HCT116 (cell line): ENCODE measurements at regions not wholly inside any gene's neighbourhood (a gene's known extent, or its start where the extent isn't known, plus 50 kb on each side); places are given as distances from the start of the nearest gene placed in this dataset.

ENCODE experiments used
- ATAC-seq: fragments of 200-7000 bp; cut with Tn5 transposase; 2 replicates; pipeline ENCODE4 v1.9.1; 2020; ENCODE audit warnings: mild to moderate bottlenecking, moderate library complexity
- BruUV-seq: library from RNA; stranded (reverse); fragments of 400-500 nt; replicated peaks from 2 replicates; lab custom pipeline; 2021; lab: Mats Ljungman, UMichigan
- CTCF ChIA-PET: fragments of 300-600 bp; sonication (Branson Sonifier 250); formaldehyde crosslinking; loops from one replicate; lab custom pipeline; 2021; ENCODE audit warnings: antibody characterized with exemption; lab: Charles Lee
- POLR2A ChIA-PET: fragments of 300-600, 350-600 bp; sonication (Branson Sonifier 250); formaldehyde crosslinking; loops from one replicate; lab custom pipeline; 2021; ENCODE audit warnings: antibody characterized with exemption; lab: Charles Lee
- RAD21 ChIA-PET, 2 experiments: fragments of 300-600 bp; sonication (Branson Sonifier 250); formaldehyde crosslinking; loops; one replicate each; lab custom pipeline; 2023; ENCODE audit warnings: low total read pairs in 2 of 2; ENCODE audit not compliant: uncharacterized antibody in 2 of 2, unreplicated experiment in 2 of 2, low non-redundant PET in 1 of 2; lab: Charles Lee
- DNase-seq: peaks from one replicate; pipeline ENCODE4 v3.0.0-alpha.2; 2010; ENCODE audit warnings: low read depth, low spot score
- H2AFZ ChIP-seq: fragments of 200-600 bp; shearing (Covaris generic), sonication (generic); 2 replicates; pipeline ENCODE4 v1.6.1; 2017; ENCODE audit warnings: low read depth, mixed run types, mixed read lengths, antibody characterized with exemption, low read length; ENCODE audit not compliant: poor library complexity, severe bottlenecking
- H3K27ac ChIP-seq: 2 replicates; pipeline ENCODE4 v1.5.1; 2012; ENCODE audit warnings: low read depth, low read length
- H3K27me3 ChIP-seq: fragments of 200-600 bp; sonication (generic); 2 replicates; pipeline ENCODE4 v1.6.1; 2016; ENCODE audit warnings: mixed run types, low read length, mixed read lengths; ENCODE audit not compliant: insufficient read depth
- H3K36me3 ChIP-seq, 2 experiments: fragments of 200-500 bp in 1 of 2; fragments of 200-600 bp in 1 of 2; sonication (Bioruptor generic) in 1 of 2; sonication (generic) in 1 of 2; 2 replicates each; pipeline versions ENCODE4 v1.5.1 to v1.6.1; 2014 to 2016; ENCODE audit warnings: low read length in 2 of 2, inconsistent platforms in 1 of 2, mixed read lengths in 1 of 2, mixed run types in 1 of 2; ENCODE audit not compliant: insufficient read depth in 2 of 2, control insufficient read depth in 1 of 2
- H3K4me1 ChIP-seq, 2 experiments: fragments of 200-600 bp in 1 of 2; sonication (generic) in 1 of 2; 2 replicates each; pipeline versions ENCODE4 v1.5.1 to v1.6.1; 2012 to 2017; ENCODE audit warnings: low read length in 2 of 2, inconsistent platforms in 1 of 2, mild to moderate bottlenecking in 1 of 2, mixed read lengths in 1 of 2, mixed run types in 1 of 2, moderate library complexity in 1 of 2; ENCODE audit not compliant: insufficient read depth in 2 of 2, control insufficient read depth in 1 of 2
- H3K4me2 ChIP-seq: fragments of 200-600 bp; sonication (generic); 2 replicates; pipeline ENCODE4 v1.6.1; 2017; ENCODE audit warnings: mixed run types, low read length, mixed read lengths
- H3K4me3 ChIP-seq, 2 experiments: fragments of 200-600 bp in 1 of 2; sonication (generic) in 1 of 2; replicated peaks in 1 of 2; 2 replicates each; pipeline ENCODE4 v1.5.1; 2011 to 2016; ENCODE audit warnings: low read length in 2 of 2, control low read depth in 1 of 2, low read depth in 1 of 2, mild to moderate bottlenecking in 1 of 2, mixed read lengths in 1 of 2, mixed run types in 1 of 2
- H3K79me2 ChIP-seq: fragments of 200-600 bp; sonication (generic); 2 replicates; pipeline ENCODE4 v1.6.1; 2017; ENCODE audit warnings: mild to moderate bottlenecking, mixed run types, low read length, moderate library complexity, mixed read lengths; ENCODE audit not compliant: insufficient read depth
- H3K9ac ChIP-seq: fragments of 200-600 bp; sonication (generic); 2 replicates; pipeline ENCODE4 v1.6.1; 2016; ENCODE audit warnings: low read length, mixed read lengths
- H3K9me2 ChIP-seq: fragments of 200-600 bp; sonication (generic), shearing (Covaris generic); 2 replicates; pipeline ENCODE4 v1.6.1; 2017; ENCODE audit warnings: mixed run types, mild to moderate bottlenecking, moderate library complexity; ENCODE audit not compliant: insufficient read depth
- H3K9me3 ChIP-seq, 2 experiments: fragments of 200-500 bp in 1 of 2; fragments of 200-600 bp in 1 of 2; sonication (Bioruptor generic) in 1 of 2; sonication (generic) in 1 of 2; 2 replicates each; pipeline ENCODE4 v1.6.1; 2014 to 2017; ENCODE audit warnings: low read length in 2 of 2, mixed read lengths in 2 of 2, inconsistent platforms in 1 of 2, low read depth in 1 of 2, mild to moderate bottlenecking in 1 of 2, mixed run types in 1 of 2, moderate library complexity in 1 of 2; ENCODE audit not compliant: control insufficient read depth in 1 of 2, insufficient read depth in 1 of 2
- H4K20me1 ChIP-seq: fragments of 200-600 bp; sonication (generic), shearing (Covaris generic); 2 replicates; pipeline ENCODE4 v1.6.1; 2017; ENCODE audit warnings: mixed run types, mild to moderate bottlenecking, moderate library complexity; ENCODE audit not compliant: insufficient read depth
- CBX3 ChIP-seq: IDR thresholded peaks from 2 replicates; pipeline ENCODE4 v1.6.1; 2012; ENCODE audit warnings: low read depth
- EGR1 ChIP-seq: IDR thresholded peaks from 2 replicates; pipeline ENCODE4 v1.6.1; 2012; ENCODE audit warnings: low read depth
- ELF1 ChIP-seq: IDR thresholded peaks from 2 replicates; pipeline ENCODE4 v1.6.1; 2012; ENCODE audit warnings: low read depth, borderline replicate concordance
- EZH2 ChIP-seq: fragments of 200-600 bp; sonication (generic); IDR thresholded peaks from 2 replicates; pipeline ENCODE4 v1.6.1; 2017; ENCODE audit warnings: antibody characterized with exemption, mixed run types
- EZH2phosphoT487 ChIP-seq: fragments of 200-600 bp; IDR thresholded peaks from 2 replicates; pipeline ENCODE4 v1.6.1; 2018; ENCODE audit warnings: antibody characterized with exemption, borderline replicate concordance
- FOSL1 ChIP-seq: IDR thresholded peaks from 2 replicates; pipeline ENCODE4 v1.6.1; 2012; ENCODE audit warnings: low read depth
- POLR2A ChIP-seq: IDR thresholded peaks from 2 replicates; pipeline ENCODE4 v1.7.0; 2011; ENCODE audit warnings: borderline replicate concordance; ENCODE audit not compliant: insufficient read depth, insufficient read length; ENCODE audit errors: extremely low read depth
- POLR2AphosphoS5 ChIP-seq: IDR thresholded peaks from 2 replicates; pipeline ENCODE4 v1.6.1; 2011; ENCODE audit warnings: mild to moderate bottlenecking, low read depth, low read length, moderate library complexity
- RAD21 ChIP-seq: IDR thresholded peaks from 2 replicates; pipeline ENCODE4 v1.6.1; 2012; ENCODE audit warnings: low read depth, mild to moderate bottlenecking
- SP1 ChIP-seq: IDR thresholded peaks from 2 replicates; pipeline ENCODE4 v1.6.1; 2012; ENCODE audit warnings: low read depth
- SRF ChIP-seq: IDR thresholded peaks from 2 replicates; pipeline ENCODE4 v1.6.1; 2012; ENCODE audit warnings: low read depth
- TCF7L2 ChIP-seq: IDR thresholded peaks from 2 replicates; pipeline ENCODE4 v1.7.0; 2011; ENCODE audit warnings: borderline replicate concordance, inconsistent platforms; ENCODE audit not compliant: insufficient read depth, insufficient read length; ENCODE audit errors: extremely low read depth
- YY1 ChIP-seq: IDR thresholded peaks from 2 replicates; pipeline ENCODE4 v1.6.1; 2011; ENCODE audit warnings: low read length, low read depth, moderate library complexity, mild to moderate bottlenecking; ENCODE audit not compliant: insufficient replicate concordance; ENCODE audit errors: extremely low read depth
- ZFX ChIP-seq: fragments of 450-650 bp; IDR thresholded peaks from 2 replicates; pipeline ENCODE4 v1.6.1; 2017
- intact Hi-C: fragments of 100-400 bp; cut with micrococcal nuclease; formaldehyde crosslinking; loops from 2 replicates; pipeline ENCODE4 v1.10.0; 2022
- TF ChIP-seq, protein P1 (sequence below): IDR thresholded peaks from 2 replicates; pipeline ENCODE4 v1.6.1; 2012
- TF ChIP-seq, protein P2 (sequence below): IDR thresholded peaks from 2 replicates; pipeline ENCODE4 v1.6.1; 2011; ENCODE audit warnings: mild to moderate bottlenecking, low read length, moderate library complexity; ENCODE audit not compliant: insufficient replicate concordance; ENCODE audit errors: extremely low read depth

DNA sequence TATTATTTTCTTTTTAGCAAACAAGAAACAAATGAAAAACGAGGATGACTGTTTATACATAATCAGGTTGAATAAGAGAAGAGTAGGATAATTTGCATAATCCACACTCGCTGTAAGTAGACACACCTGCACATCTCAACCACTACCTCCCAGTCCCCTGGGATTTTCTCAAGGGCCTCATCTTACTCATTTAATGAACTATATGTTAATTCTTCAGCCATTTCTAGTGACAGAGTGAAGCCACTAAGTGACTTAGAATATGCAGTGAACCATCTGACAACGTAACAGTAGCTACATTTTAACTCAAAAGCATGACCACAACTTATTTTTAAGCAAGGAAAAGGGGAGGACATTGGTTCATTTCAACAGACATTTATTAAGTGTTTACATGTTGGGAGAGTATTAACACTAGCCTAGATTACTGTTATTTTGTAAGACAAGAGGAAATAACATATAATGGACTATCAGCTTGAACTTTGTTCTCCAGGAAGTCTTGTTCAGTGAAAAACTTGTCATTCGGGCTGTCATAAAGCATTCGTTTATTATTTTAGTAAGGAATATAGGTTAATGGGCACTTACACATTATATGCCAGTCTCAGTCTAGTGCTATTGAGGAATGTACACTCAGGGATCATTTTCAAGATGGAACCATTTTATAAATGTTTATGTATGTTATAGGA, 173.0 kb upstream of the ROBO2 start:
- BruUV-seq: no TSS peak
- no peak overlapping the region for H3K4me3 ChIP-seq
- H3K79me2 ChIP-seq: no peaks in the 10 kb centered on the region
- POLR2A ChIA-PET: no interaction called here
- H3K4me1 ChIP-seq: no peaks in the 10 kb centered on the region
- H3K27me3 ChIP-seq: no peaks in the 10 kb centered on the region
- RAD21 ChIA-PET: no interaction called here
- H4K20me1 ChIP-seq: no peaks in the 10 kb centered on the region
- intact Hi-C loops: no loop called here
- H3K27ac ChIP-seq: no peak overlapping the region
- H3K9me2 ChIP-seq: no peaks in the 10 kb centered on the region
- no peaks in the 10 kb centered on the region for H3K36me3 ChIP-seq
- no peak overlapping the region for H3K4me2 ChIP-seq
- ATAC-seq (no peak), DNase-seq (no peak)
- TF ChIP-seq EZH2phosphoT487: no peak
- TF ChIP-seq EGR1: no peak
- no peak for TF ChIP-seq POLR2AphosphoS5
- peaks cover 4 to 25% of the 10 kb centered on the region in 2 experiments; a peak in 2 of 4 replicates for H3K9me3 ChIP-seq
- H2AFZ ChIP-seq: no peak overlapping the region
- CTCF ChIA-PET: no interaction called here
- no peak overlapping the region for H3K9ac ChIP-seq

GRCh38 chr3:76869726-76870384, 170.0 kb upstream of the ROBO2 start:
- Histone ChIP-seq H4K20me1 (no peaks in the 10 kb centered on the region), H3K9me2 (no peaks in the 10 kb centered on the region), H3K9me3 (peaks cover 8 to 24% of the 10 kb centered on the region in 2 experiments; a peak in 2 of 4 replicates), H3K9ac (no peak overlapping the region), H3K27ac (no peak overlapping the region), H3K36me3 (no peaks in the 10 kb centered on the region), H3K4me2 (no peak overlapping the region), H3K79me2 (no peaks in the 10 kb centered on the region), H3K4me3 (no peak overlapping the region), H3K27me3 (no peaks in the 10 kb centered on the region), H3K4me1 (no peaks in the 10 kb centered on the region), H2AFZ (no peak overlapping the region)
- POLR2A ChIA-PET: no interaction called here
- no peak for ATAC-seq
- no peak for TF ChIP-seq TCF7L2
- TF ChIP-seq SRF: no peak
- TF ChIP-seq, protein P1, sequence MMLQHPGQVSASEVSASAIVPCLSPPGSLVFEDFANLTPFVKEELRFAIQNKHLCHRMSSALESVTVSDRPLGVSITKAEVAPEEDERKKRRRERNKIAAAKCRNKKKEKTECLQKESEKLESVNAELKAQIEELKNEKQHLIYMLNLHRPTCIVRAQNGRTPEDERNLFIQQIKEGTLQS: no peak
- TF ChIP-seq RAD21: no peak
- TF ChIP-seq ELF1: no peak
- no peak for TF ChIP-seq EZH2
- no peak for TF ChIP-seq POLR2AphosphoS5
- TF ChIP-seq YY1: no peak
- TF ChIP-seq FOSL1: no peak
- TF ChIP-seq ZFX: no peak
- TF ChIP-seq SP1: no peak
- no peak for TF ChIP-seq CBX3
- no peak for TF ChIP-seq POLR2A
- TF ChIP-seq, protein P2, sequence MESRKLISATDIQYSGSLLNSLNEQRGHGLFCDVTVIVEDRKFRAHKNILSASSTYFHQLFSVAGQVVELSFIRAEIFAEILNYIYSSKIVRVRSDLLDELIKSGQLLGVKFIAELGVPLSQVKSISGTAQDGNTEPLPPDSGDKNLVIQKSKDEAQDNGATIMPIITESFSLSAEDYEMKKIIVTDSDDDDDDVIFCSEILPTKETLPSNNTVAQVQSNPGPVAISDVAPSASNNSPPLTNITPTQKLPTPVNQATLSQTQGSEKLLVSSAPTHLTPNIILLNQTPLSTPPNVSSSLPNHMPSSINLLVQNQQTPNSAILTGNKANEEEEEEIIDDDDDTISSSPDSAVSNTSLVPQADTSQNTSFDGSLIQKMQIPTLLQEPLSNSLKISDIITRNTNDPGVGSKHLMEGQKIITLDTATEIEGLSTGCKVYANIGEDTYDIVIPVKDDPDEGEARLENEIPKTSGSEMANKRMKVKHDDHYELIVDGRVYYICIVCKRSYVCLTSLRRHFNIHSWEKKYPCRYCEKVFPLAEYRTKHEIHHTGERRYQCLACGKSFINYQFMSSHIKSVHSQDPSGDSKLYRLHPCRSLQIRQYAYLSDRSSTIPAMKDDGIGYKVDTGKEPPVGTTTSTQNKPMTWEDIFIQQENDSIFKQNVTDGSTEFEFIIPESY: no peak
- TF ChIP-seq EGR1: no peak
- RAD21 ChIA-PET: no interaction called here
- BruUV-seq: no TSS peak
- DNase-seq: no peak
- intact Hi-C loops: no loop called here
- CTCF ChIA-PET: no interaction called here
